ENCODE measurements at regions not wholly inside any gene's neighbourhood (a gene's known extent, or its start where the extent isn't known, plus 50 kb on each side); places are given as distances from the start of the nearest gene placed in this dataset.
"Not testable (repeated sequence)": the region's sequence is repeated elsewhere in the genome, so short reads cannot be mapped to it uniquely, and the experiment has no call there.

DNA sequence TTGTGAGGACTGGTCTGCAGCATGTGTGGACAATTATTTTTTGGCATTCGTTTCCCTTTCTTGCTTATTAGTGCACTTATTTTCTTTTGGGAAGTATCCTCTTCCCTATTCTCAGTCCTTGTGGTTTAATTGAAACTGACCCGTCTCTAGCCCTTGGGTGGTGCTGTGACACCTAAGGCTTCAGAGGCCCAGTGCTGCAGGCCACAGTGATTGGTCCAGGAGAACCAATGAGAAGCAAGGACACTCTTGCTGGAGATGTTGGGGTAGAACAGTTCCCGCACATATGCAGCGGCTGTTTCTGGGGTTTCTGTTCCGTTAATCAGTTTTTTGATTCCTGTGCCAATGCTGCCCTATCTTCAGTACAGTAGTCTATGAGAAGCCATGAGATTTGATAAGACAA is 195.3 kb downstream of the IL20RB start:
- not testable (repeated sequence) for H3K9ac ChIP-seq (ENCODE audit: low read depth, low read length); H3K4me1 ChIP-seq (ENCODE audit: insufficient read depth, low read length); H3K36me3 ChIP-seq (ENCODE audit: insufficient read depth, low read length); H3K9me3 ChIP-seq (ENCODE audit: control insufficient read depth, insufficient read depth, low read length)

DNA sequence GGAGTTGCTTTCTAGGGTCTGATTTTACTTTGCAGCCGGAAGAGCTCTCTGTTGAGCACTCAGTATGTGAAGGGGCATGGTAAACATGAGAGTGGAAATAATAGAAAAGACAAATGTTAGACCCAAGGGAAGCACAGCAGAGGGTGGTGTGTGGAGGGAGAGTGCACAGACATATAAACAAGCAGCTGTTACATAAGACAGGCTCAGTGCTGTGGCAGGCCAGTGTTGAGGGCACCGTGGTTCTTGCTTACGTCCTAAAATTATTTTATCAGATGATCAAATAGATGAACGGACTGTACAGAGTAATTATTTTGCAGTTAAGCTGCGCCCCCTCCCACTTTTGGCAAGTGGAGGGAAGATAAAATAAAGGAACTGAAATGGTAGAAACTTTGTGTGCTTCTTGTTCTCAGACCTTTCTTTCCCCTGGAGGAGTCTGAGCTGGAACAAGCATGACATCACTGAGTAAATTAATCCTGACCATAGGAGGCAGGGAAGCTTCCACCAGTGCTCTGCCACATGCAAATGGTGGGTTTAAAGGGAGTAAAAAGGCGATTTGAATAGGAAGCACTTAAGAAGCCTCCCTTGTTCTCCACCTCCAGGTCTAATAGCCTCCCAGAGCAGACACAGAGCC is 205.6 kb downstream of the IL20RB start:
- no peak overlapping the region for H3K9ac ChIP-seq (ENCODE audit: low read depth, low read length)
- no peaks in the 10 kb centered on the region for H3K36me3 ChIP-seq (ENCODE audit: insufficient read depth, low read length)

DNA sequence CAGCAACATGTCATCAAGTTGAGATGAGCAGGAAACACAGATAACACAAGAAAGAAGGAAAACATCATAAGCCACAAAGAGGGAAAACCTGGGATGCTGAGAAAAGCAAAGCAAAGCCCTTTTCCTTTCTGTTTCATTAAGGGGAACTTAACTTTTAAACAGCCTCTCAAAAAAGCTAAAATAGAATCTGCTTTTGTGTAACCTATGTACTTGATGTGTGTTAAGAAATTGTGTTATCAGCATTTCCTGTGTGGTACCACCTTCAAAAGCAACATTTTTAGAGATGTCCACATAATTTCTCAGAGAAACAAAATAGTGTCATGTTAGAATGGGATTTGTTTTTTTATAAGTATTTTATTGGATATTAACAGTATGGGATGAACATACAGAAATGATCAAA is 206.2 kb downstream of the IL20RB start:
- Histone ChIP-seq H3K4me1 (ENCODE audit: insufficient read depth, low read length) (peaks cover 19% of the 10 kb centered on the region), H3K9ac (ENCODE audit: low read depth, low read length) (no peak overlapping the region), H3K9me3 (ENCODE audit: control insufficient read depth, insufficient read depth, low read length) (no peaks in the 10 kb centered on the region), H3K36me3 (ENCODE audit: insufficient read depth, low read length) (no peaks in the 10 kb centered on the region)

More for the DNA sequence above, 205.6 kb downstream of the IL20RB start:
- Histone ChIP-seq H3K4me1 (ENCODE audit: insufficient read depth, low read length) (peaks cover 19% of the 10 kb centered on the region), H3K9me3 (ENCODE audit: control insufficient read depth, insufficient read depth, low read length) (no peaks in the 10 kb centered on the region)

DNA sequence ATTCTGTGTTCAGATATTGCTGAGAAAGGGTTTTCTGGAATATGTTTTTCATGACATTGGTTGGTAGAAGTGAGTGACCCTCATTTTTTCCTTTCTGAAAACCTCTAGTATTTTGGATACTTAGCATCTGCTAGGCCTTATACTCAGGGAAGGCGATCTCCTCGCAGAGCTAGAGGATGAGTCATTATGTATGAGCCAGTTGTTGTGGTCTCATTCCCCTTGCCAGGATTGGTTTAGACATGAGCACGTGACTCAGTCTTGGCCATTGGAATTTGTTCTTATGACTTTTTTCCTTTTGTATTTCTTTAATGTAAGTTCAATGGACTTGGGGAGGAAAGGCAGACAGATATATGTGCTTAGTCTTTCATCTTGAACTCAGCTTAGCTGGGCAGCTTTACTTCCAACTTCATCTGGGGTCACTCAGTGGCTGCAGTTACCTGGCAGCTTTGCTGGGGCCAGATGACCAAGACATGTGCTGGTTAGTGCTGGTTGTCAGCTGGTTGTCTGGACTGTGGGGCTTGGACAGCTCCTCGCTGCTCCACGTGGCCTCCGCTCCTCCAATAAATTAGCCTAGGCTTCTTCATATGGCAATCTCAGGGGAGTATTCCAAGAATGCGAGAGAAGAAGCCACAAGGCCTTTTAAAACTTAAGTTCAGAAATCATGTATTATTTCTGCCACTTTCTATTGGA is 207.5 kb downstream of the IL20RB start:
- no peaks in the 10 kb centered on the region for H3K36me3 ChIP-seq (ENCODE audit: insufficient read depth, low read length)
- H3K9me3 ChIP-seq (ENCODE audit: control insufficient read depth, insufficient read depth, low read length), result no peaks in the 10 kb centered on the region
- no peak overlapping the region for H3K9ac ChIP-seq (ENCODE audit: low read depth, low read length)
- H3K4me1 ChIP-seq (ENCODE audit: insufficient read depth, low read length), result peaks cover 19% of the 10 kb centered on the region

DNA sequence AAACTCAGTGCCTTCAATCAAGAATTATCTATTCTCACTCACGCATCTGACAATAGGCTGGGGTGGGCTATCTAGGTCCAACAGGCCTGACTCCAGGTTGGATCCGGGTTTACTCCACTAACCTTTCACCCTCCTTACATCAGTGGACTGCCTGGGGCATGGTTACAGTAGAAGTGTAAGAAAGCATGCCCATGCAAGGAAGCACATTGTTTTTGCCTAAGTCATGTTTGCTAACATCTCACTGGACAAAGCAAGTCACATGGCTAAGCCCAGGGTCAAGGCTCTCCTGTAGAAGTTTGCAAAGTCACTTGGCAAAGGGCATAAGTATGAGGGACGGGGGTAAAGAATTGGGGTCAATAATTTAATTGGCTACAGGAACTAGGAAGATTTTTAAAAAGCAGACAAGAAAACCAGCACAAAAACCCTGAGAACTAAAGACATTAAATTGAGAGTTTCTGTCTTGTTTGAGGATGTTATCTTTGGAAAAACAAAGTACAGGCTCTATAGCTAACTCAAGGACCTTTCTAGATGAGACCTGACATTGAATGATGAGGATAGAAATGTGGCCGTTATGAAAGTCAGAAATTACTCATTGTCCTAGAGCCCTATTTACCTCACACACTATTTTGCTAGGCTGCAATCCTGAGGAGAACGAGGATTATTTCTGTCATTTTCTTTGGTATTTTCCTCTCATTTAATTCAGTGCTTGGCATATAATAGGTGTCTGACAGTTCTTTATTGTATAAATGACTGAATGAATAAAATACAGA is 214.2 kb downstream of the IL20RB start:
- no peaks in the 10 kb centered on the region for H3K4me1 ChIP-seq (ENCODE audit: insufficient read depth, low read length)
- no peak overlapping the region for H3K9ac ChIP-seq (ENCODE audit: low read depth, low read length)
- no peaks in the 10 kb centered on the region for H3K9me3 ChIP-seq (ENCODE audit: control insufficient read depth, insufficient read depth, low read length)
- H3K36me3 ChIP-seq (ENCODE audit: insufficient read depth, low read length), result no peaks in the 10 kb centered on the region

DNA sequence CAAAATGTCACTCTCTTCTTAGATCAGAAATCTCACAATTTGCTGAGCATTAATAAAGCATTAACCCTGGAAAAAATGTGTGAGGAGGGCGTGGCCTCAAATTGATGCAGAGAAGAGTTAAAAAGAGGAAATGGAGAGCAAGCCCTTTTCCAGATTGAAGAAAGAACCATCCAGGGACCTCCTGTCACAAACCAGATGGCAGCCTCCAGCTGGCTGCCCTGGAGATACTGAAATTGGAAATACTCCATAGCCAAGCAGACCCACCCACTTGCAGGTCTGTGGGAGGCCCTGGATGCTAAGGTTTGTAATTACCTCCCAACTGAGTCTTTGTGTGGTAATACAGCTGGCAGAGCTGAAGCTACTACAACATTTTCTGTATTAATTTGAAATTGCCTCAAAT is 214.9 kb downstream of the IL20RB start:
- Histone ChIP-seq H3K4me1 (ENCODE audit: insufficient read depth, low read length) (no peaks in the 10 kb centered on the region), H3K36me3 (ENCODE audit: insufficient read depth, low read length) (no peaks in the 10 kb centered on the region), H3K9ac (ENCODE audit: low read depth, low read length) (no peak overlapping the region), H3K9me3 (ENCODE audit: control insufficient read depth, insufficient read depth, low read length) (no peaks in the 10 kb centered on the region)

DNA sequence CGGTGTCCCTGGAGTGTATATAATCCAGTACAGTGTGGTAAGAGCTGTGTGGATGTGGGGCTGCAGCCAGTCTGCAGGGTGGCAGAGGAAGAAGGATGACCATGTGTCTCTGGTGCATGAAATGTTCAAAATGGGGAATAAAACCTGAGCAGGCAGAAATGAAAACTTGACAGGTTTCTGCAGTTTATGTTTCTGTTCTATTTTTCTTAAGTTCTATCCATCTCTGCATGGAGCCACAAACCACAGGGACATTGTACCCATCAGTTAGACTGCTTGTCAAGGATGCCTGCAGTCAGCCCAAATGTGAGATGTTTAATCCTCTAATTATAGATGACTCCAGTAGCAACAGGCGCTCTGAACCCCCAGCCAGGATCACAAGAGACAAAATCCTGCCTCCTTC is 216.7 kb downstream of the IL20RB start:
- no peak overlapping the region for H3K9ac ChIP-seq (ENCODE audit: low read depth, low read length)
- no peaks in the 10 kb centered on the region for H3K36me3 ChIP-seq (ENCODE audit: insufficient read depth, low read length)
- no peaks in the 10 kb centered on the region for H3K4me1 ChIP-seq (ENCODE audit: insufficient read depth, low read length)
- H3K9me3 ChIP-seq (ENCODE audit: control insufficient read depth, insufficient read depth, low read length), result no peaks in the 10 kb centered on the region

DNA sequence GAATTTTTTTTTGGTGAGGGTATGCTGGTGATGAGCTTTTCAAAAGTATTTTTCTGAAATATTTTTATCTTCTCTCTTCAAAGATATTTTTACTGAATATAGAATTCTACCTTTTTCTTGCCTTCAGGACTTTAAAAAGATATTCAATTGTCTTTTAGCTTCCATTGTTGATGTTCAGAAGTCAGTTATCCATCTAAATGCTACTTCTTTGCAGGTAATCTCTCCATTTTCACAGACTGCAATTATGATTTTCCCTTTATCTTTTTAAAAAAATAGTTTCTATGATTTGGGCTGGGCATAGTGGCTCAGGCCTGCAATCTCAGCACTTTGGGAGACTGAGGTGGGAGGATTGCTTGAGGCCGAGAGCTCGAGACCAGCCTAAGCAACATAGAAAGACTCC is 222.4 kb downstream of the IL20RB start:
- Histone ChIP-seq H3K9ac (ENCODE audit: low read depth, low read length) (no peak overlapping the region), H3K4me1 (ENCODE audit: insufficient read depth, low read length) (no peaks in the 10 kb centered on the region), H3K9me3 (ENCODE audit: control insufficient read depth, insufficient read depth, low read length) (peaks cover 9% of the 10 kb centered on the region; the same call in 1 of the 2 replicates), H3K36me3 (ENCODE audit: insufficient read depth, low read length) (no peaks in the 10 kb centered on the region)

DNA sequence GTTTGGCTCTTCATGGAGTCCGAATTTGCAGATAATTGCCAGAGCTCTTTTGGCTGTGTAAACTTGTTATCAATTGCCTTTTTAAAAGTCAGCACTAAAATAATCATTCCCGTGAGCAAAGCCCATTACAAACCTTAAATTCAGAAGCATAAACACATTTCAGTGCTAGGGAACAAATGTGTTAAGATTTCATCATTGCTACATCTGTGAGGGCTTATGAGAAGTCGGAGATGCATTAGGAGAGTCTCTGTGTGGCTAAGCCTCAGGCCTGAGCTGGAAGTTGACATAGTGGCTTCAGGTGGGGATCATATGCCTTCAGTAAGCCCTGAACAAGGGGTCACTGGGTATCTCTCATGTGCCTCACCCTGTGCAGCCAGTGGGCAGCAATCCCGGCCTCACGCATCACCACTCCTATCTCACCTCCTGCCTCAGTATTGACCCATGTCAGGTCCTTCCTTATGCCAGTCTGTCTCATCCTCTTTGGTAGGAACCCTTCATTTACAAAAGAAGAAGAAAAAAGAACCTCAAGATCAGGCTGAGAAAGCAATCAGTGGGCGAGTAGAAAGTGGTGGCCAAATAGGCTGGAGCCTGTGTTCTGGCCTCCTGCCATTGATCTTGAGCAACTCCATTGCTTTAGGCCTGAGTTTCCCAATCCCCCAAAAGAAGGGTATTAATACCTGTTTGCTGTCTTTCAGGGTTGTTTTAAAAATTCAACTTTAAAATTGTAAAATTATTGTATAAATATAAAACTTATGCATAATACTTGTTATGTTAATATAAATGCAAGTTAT is 233.5 kb downstream of the IL20RB start:
- Histone ChIP-seq H3K4me1 (ENCODE audit: insufficient read depth, low read length) (no peaks in the 10 kb centered on the region; the same call in 1 of the 2 replicates), H3K9ac (ENCODE audit: low read depth, low read length) (no peak overlapping the region), H3K9me3 (ENCODE audit: control insufficient read depth, insufficient read depth, low read length) (no peaks in the 10 kb centered on the region), H3K36me3 (ENCODE audit: insufficient read depth, low read length) (no peaks in the 10 kb centered on the region)

DNA sequence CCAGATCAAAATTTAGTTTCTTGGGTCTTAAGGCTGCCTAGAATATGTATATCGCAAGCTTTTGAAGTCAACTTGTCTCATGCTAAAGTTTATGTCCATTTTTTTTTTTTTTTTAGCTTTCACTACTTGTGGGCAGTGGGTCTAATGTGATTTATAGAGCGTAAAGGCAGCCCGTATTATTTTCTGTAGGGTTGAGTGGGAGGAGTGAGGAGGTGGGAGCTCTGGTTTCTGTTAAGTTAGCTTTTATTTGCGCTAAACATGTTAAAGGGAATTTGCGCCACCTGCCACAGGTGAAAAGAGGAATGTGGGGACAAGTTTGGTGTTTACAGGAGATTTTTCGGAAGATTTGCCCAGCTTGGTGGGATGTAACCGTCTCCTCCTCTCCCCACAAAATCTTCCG is 234.2 kb downstream of the IL20RB start:
- Histone ChIP-seq H3K36me3 (ENCODE audit: insufficient read depth, low read length) (no peaks in the 10 kb centered on the region), H3K9me3 (ENCODE audit: control insufficient read depth, insufficient read depth, low read length) (no peaks in the 10 kb centered on the region), H3K9ac (ENCODE audit: low read depth, low read length) (no peak overlapping the region), H3K4me1 (ENCODE audit: insufficient read depth, low read length) (no peaks in the 10 kb centered on the region; the same call in 1 of the 2 replicates)

DNA sequence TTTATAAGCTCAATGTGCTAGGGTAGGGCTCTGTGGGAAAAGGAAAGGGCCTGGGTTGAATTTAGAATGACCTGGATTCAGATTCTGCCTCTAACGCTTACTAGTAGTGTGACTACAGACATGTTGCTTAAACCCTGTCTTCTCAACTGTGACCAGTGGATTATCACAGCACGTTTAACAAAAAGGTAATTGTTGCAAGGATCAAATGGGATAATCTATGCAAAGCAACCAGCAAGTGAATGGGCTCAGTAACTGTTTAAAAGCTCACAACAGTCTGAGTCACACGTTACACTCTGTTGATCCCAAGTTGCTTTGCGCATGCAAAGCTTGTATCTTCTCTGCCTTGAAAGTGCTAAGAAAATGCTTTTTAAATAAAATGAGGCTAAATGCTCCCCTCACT is 236.5 kb downstream of the IL20RB start:
- H3K9me3 ChIP-seq (ENCODE audit: control insufficient read depth, insufficient read depth, low read length), result no peaks in the 10 kb centered on the region
- H3K4me1 ChIP-seq (ENCODE audit: insufficient read depth, low read length), result no peaks in the 10 kb centered on the region; the same call in 1 of the 2 replicates
- no peaks in the 10 kb centered on the region for H3K36me3 ChIP-seq (ENCODE audit: insufficient read depth, low read length)
- H3K9ac ChIP-seq (ENCODE audit: low read depth, low read length), result no peak overlapping the region

DNA sequence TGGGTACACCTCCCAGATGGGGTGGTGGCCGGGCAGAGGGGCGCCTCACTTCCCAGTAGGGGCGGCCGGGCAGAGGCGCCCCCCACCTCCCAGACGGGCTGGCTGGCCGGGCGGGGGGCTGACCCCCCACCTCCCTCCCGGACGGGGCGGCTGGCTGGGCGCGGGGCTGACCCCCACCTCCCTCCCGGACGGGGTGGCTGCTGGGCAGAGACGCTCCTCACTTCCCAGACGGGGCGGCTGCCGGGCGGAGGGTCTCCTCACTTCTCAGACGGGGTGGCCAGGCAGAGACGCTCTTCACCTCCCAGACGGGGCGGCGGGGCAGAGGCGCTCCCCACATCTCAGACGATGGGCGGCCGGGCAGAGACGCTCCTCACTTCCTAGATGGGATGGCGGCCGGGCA is 240.6 kb downstream of the IL20RB start:
- H3K9ac ChIP-seq (ENCODE audit: low read depth, low read length); H3K9me3 ChIP-seq (ENCODE audit: control insufficient read depth, insufficient read depth, low read length); H3K36me3 ChIP-seq (ENCODE audit: insufficient read depth, low read length); H3K4me1 ChIP-seq (ENCODE audit: insufficient read depth, low read length): not testable (repeated sequence)

DNA sequence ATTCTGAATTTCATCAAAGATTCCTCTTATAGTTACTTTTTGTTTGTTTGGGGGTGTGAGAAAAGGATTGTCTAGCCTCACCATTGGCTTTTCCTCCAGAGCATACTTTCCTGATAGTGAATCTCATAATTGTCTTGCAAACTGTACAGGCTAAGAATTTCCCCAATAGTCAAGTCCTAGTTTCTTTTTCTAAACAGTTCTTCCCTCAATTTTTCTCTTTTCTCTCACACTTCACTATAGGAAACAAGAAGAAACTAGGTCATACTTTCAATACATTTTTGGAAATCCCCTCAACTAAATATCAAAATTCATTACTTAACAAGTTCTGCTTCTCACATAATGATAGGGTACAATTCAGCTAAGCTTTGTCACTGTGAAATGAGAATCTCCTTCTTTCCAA is 241.9 kb downstream of the IL20RB start:
- no peaks in the 10 kb centered on the region for H3K36me3 ChIP-seq (ENCODE audit: insufficient read depth, low read length)
- H3K9me3 ChIP-seq (ENCODE audit: control insufficient read depth, insufficient read depth, low read length), result no peaks in the 10 kb centered on the region; the same call in 1 of the 2 replicates
- H3K9ac ChIP-seq (ENCODE audit: low read depth, low read length), result no peak overlapping the region
- H3K4me1 ChIP-seq (ENCODE audit: insufficient read depth, low read length), result no peaks in the 10 kb centered on the region; the same call in 1 of the 2 replicates

DNA sequence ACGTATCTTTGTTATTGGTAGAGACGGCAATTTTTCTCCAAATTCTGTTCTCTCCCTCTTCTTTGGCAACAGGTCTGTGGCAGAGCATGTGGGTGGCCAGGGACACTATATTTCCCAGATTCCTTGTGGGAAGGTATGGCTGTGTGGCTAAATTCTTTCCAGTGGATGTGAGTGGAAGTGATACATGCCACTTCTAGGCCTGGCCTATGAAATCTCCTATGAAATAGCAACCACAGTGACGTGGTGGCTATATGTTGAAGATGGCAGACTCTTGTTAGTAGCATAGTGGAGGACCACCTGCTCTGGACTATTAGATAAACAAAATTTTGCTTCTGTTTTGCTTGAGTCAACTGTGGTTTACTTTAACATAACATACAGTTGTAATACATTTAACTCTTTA is 243.3 kb downstream of the IL20RB start:
- H3K36me3 ChIP-seq (ENCODE audit: insufficient read depth, low read length), result no peaks in the 10 kb centered on the region
- H3K4me1 ChIP-seq (ENCODE audit: insufficient read depth, low read length), result no peaks in the 10 kb centered on the region
- H3K9me3 ChIP-seq (ENCODE audit: control insufficient read depth, insufficient read depth, low read length), result no peaks in the 10 kb centered on the region; the same call in 1 of the 2 replicates
- no peak overlapping the region for H3K9ac ChIP-seq (ENCODE audit: low read depth, low read length)

All from ES-I3 (cell line).